Tibial nerve (tissue), 4 donors: ENCODE measurements at regions not wholly inside any gene's neighbourhood (a gene's known extent, or its start where the extent isn't known, plus 50 kb on each side); places are given as distances from the start of the nearest gene placed in this dataset.

Source experiments
- DNase-seq, 2 donors: peaks; one replicate each; pipeline ENCODE4 v3.0.0-alpha.2; 2019; ENCODE audit warnings: low spot score in 2 of 2
- H3K27ac ChIP-seq, 4 donors: fragments of 200-600 bp; sonication (generic) in 3 of 4; one replicate each; pipeline ENCODE4 v1.5.1; 2017 to 2019; ENCODE audit warnings: mild to moderate bottlenecking in 1 of 4
- H3K27me3 ChIP-seq, 2 donors: fragments of 200-600 bp; sonication (generic) in 1 of 2; one replicate each; pipeline versions ENCODE4 v1.5.1 to v1.6.0; 2017 to 2019
- H3K36me3 ChIP-seq, 3 donors: fragments of 200-600 bp; sonication (generic); one replicate each; pipeline ENCODE4 v1.5.1; 2018 to 2019
- H3K4me1 ChIP-seq, 4 donors: fragments of 200-600 bp; sonication (generic) in 3 of 4; one replicate each; pipeline ENCODE4 v1.5.1; 2017 to 2019
- H3K4me3 ChIP-seq, 4 donors: fragments of 200-600 bp; sonication (generic) in 3 of 4; one replicate each; pipeline ENCODE4 v1.5.1; 2017 to 2019; ENCODE audit warnings: mild to moderate bottlenecking in 1 of 4, moderate library complexity in 1 of 4
- H3K9me3 ChIP-seq, 4 donors: fragments of 200-600 bp; sonication (generic) in 3 of 4; one replicate each; pipeline ENCODE4 v1.5.1; 2017 to 2019
- EP300 ChIP-seq, 2 donors: sonication (generic); formaldehyde crosslinking; IDR thresholded peaks; one replicate each; pipeline ENCODE4 v1.6.1; 2017; ENCODE audit warnings: antibody characterized with exemption in 2 of 2, mild to moderate bottlenecking in 1 of 2
- POLR2A ChIP-seq, 2 donors: fragments of 450-650 bp; IDR thresholded peaks; one replicate each; pipeline ENCODE4 v1.6.1; 2017; ENCODE audit warnings: antibody characterized with exemption in 2 of 2, mild to moderate bottlenecking in 2 of 2, moderate library complexity in 2 of 2
- WGBS, 2 donors: methylation state at CpG; one replicate each; pipeline ENCODE4 v1.1.5; 2018; 5-methylcytosine and 5-hydroxymethylcytosine counted together
- TF ChIP-seq, protein P1 (sequence below), 5 experiments: fragments of 200-600 bp in 3 of 5; fragments of 450-650 bp in 2 of 5; sonication (generic) in 3 of 5; IDR thresholded peaks; one replicate each; pipeline ENCODE4 v1.5.1; 2016 to 2019; ENCODE audit warnings: antibody characterized with exemption in 5 of 5, mild to moderate bottlenecking in 3 of 5, moderate library complexity in 2 of 5

DNA sequence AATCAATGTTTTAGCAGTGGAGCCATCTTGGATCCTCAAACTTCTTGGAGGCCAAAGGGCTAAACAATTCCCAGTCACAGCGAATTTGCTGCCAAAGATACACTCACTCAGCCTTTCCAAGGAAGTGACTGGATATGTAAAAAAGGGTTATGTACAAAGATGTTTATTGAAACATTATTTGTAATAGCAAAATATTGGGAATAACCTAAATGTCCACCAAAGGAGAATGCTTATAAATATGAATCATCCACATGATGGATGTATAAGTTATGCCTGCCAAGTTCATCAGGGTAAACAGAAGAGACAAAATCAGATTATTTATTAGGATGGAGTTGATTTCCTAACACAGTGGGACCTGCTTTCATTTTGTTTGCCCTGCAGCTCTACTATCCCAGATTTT, 145.2 kb upstream of the ABCA1 start:
- Histone ChIP-seq H3K9me3 (peaks cover 0 to 3% (median 0%) of the 10 kb centered on the region in 4 donors), H3K27ac (no peak overlapping the region), H3K36me3 (no peaks in the 10 kb centered on the region), H3K4me3 (no peak overlapping the region), H3K4me1 (no peaks in the 10 kb centered on the region), H3K27me3 (no peaks in the 10 kb centered on the region)
- no peak for DNase-seq
- TF ChIP-seq EP300 (IDR thresholded peaks at IDR 0.05) (no peak), POLR2A (IDR thresholded peaks at IDR 0.05) (no peak)
- TF ChIP-seq, protein P1, sequence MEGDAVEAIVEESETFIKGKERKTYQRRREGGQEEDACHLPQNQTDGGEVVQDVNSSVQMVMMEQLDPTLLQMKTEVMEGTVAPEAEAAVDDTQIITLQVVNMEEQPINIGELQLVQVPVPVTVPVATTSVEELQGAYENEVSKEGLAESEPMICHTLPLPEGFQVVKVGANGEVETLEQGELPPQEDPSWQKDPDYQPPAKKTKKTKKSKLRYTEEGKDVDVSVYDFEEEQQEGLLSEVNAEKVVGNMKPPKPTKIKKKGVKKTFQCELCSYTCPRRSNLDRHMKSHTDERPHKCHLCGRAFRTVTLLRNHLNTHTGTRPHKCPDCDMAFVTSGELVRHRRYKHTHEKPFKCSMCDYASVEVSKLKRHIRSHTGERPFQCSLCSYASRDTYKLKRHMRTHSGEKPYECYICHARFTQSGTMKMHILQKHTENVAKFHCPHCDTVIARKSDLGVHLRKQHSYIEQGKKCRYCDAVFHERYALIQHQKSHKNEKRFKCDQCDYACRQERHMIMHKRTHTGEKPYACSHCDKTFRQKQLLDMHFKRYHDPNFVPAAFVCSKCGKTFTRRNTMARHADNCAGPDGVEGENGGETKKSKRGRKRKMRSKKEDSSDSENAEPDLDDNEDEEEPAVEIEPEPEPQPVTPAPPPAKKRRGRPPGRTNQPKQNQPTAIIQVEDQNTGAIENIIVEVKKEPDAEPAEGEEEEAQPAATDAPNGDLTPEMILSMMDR (IDR thresholded peaks at IDR 0.05), result no peak
- 77 to 79% methylated on average over 1 of the region's 1 CpG for WGBS, 2 donors

DNA sequence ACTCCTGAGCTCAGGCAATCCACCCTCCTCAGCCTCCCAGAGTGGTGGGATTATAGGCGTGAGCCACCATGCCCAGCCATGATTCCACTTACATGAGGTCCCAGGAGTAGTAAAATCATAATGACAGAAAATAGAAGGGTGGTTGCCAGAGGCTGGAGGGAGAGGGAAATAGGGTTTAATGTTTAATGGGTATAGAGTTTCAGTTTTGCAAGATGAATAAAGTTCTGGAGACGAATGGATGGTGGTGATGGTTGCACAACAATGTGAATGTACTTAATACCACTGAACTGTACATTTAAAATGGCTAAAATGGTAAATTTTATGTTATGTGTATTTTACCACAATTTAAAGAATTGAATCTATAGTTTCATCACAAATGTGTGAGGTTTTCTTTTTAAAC, 146.5 kb upstream of the ABCA1 start:
- no peak for DNase-seq
- H3K4me1 ChIP-seq, result no peaks in the 10 kb centered on the region
- H3K36me3 ChIP-seq, result no peaks in the 10 kb centered on the region
- WGBS, 2 donors, result 81 to 83% methylated on average over 2 of the region's 2 CpGs
- TF ChIP-seq, protein P1 (IDR thresholded peaks at IDR 0.05), result no peak
- no peak overlapping the region for H3K27ac ChIP-seq
- H3K4me3 ChIP-seq, result no peak overlapping the region
- no peaks in the 10 kb centered on the region for H3K27me3 ChIP-seq
- H3K9me3 ChIP-seq, result no peaks in the 10 kb centered on the region

DNA sequence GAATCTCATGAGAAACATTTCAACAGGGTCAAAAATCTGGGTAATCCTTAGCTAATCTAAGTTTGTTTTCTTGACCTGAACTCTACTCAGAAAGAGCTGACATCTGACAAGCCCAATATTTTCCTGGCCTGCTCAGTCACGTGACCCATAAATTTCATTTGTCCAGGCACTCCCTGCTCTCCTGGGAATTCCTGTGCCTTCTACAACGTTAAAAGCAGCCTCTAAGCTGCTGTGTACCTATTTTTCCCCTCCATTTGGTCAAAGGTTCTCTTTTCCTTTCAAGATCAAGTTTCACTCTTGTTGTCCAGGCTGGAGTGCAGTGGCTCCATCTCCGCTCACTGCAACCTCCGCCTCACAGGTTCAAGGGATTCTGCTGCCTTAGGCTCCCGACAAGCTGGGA, 148.8 kb upstream of the ABCA1 start:
- H3K27me3 ChIP-seq, result no peaks in the 10 kb centered on the region
- no peaks in the 10 kb centered on the region for H3K36me3 ChIP-seq
- no peak overlapping the region for H3K4me3 ChIP-seq
- WGBS, 2 donors, result 75 to 80% methylated on average over 5 of the region's 5 CpGs
- DNase-seq, result no peak
- H3K4me1 ChIP-seq, result no peaks in the 10 kb centered on the region
- TF ChIP-seq, protein P1 (IDR thresholded peaks at IDR 0.05), result no peak
- TF ChIP-seq POLR2A (IDR thresholded peaks at IDR 0.05), result no peak
- TF ChIP-seq EP300 (IDR thresholded peaks at IDR 0.05), result no peak
- H3K27ac ChIP-seq, result no peak overlapping the region
- H3K9me3 ChIP-seq, result no peaks in the 10 kb centered on the region

DNA sequence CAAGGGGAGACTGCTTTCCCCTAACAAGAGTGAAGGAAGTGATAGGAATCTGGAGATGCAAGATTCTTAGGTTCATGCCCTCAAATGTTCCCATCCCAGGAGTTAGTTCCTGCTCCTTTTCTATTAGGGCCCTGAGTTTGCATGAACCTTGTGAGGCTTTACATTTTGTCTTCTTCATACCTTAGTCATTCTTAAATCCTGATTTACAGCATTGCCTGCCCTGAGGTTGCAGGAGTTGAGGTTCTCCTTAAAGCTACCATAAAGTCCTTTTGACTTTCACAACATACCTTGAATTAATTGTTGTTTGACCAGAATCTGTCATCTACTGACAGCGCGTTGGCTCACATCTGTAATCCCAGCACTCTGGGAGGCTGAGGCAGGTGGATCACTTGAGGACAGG, 151.5 kb upstream of the ABCA1 start:
- H3K36me3 ChIP-seq, result no peaks in the 10 kb centered on the region
- H3K9me3 ChIP-seq, result no peaks in the 10 kb centered on the region
- no peak overlapping the region for H3K27ac ChIP-seq
- no peak for DNase-seq
- 94 to 98% methylated on average over 2 of the region's 2 CpGs for WGBS, 2 donors
- H3K27me3 ChIP-seq, result no peaks in the 10 kb centered on the region
- TF ChIP-seq EP300 (IDR thresholded peaks at IDR 0.05), result no peak
- TF ChIP-seq POLR2A (IDR thresholded peaks at IDR 0.05), result no peak
- TF ChIP-seq, protein P1 (IDR thresholded peaks at IDR 0.05), result no peak
- no peaks in the 10 kb centered on the region for H3K4me1 ChIP-seq
- H3K4me3 ChIP-seq, result no peak overlapping the region

DNA sequence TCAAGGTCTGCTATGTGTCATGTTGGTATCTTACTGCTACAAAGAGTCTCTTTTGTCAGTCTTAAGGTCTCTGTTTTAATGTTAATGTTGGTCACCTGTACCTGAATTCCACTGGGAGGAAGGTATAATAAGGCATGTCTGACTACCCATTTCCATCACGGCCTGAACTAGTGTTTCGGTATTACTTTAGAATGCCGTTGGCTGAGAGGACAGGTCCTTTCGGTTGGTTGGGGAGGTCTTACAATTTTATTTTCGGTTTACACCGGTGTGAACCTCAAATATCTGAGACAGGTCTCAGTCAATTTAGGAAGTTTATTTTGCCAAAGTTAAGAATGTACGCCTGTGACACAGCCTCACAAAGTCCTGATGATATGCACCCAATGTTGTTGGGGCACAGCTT, 154.9 kb upstream of the ABCA1 start:
- no peaks in the 10 kb centered on the region for H3K27me3 ChIP-seq
- TF ChIP-seq EP300 (IDR thresholded peaks at IDR 0.05) (no peak), POLR2A (IDR thresholded peaks at IDR 0.05) (no peak)
- TF ChIP-seq, protein P1 (IDR thresholded peaks at IDR 0.05), result no peak
- no peaks in the 10 kb centered on the region for H3K9me3 ChIP-seq
- WGBS, 2 donors, result 78% methylated on average over 7 of the region's 7 CpGs
- H3K4me3 ChIP-seq, result no peak overlapping the region
- DNase-seq, result no peak
- H3K36me3 ChIP-seq, result no peaks in the 10 kb centered on the region
- H3K4me1 ChIP-seq, result no peaks in the 10 kb centered on the region
- H3K27ac ChIP-seq, result no peak overlapping the region
